Smooth muscle cell (in vitro differentiated cells): ENCODE measurements at regions not wholly inside any gene's neighbourhood (a gene's known extent, or its start where the extent isn't known, plus 50 kb on each side); places are given as distances from the start of the nearest gene placed in this dataset.

ENCODE experiments used
- DNase-seq: peaks from one replicate; lab custom pipeline; 2025; ENCODE audit not compliant: unreplicated experiment; lab: John Stamatoyannopoulos, UW
- H2AFZ ChIP-seq: fragments of 200-600 bp; sonication (generic); 2 replicates; pipeline ENCODE4 v1.6.0; 2016; ENCODE audit warnings: antibody characterized with exemption, low read depth, mild to moderate bottlenecking
- H3F3A ChIP-seq: fragments of 200-600 bp; sonication (generic); 2 replicates; pipeline ENCODE4 v1.6.0; 2017; ENCODE audit warnings: antibody characterized with exemption, low read depth
- H3K27ac ChIP-seq: fragments of 200-600 bp; sonication (generic); 2 replicates; pipeline ENCODE4 v1.5.1; 2016; ENCODE audit warnings: low read depth, mild to moderate bottlenecking
- H3K27me3 ChIP-seq: fragments of 200-600 bp; sonication (generic); 2 replicates; pipeline ENCODE4 v1.6.1; 2016; ENCODE audit warnings: low read depth, mild to moderate bottlenecking
- H3K36me3 ChIP-seq: fragments of 200-600 bp; sonication (generic); 2 replicates; pipeline ENCODE4 v1.5.1; 2016; ENCODE audit warnings: low read depth
- H3K4me1 ChIP-seq: fragments of 200-600 bp; sonication (generic); 2 replicates; pipeline ENCODE4 v1.5.1; 2016; ENCODE audit warnings: low read depth
- H3K4me2 ChIP-seq: fragments of 200-600 bp; sonication (generic); 2 replicates; pipeline ENCODE4 v1.6.0; 2016; ENCODE audit warnings: mild to moderate bottlenecking
- H3K4me3 ChIP-seq: fragments of 200-600 bp; sonication (generic); 2 replicates; pipeline ENCODE4 v1.5.1; 2016; ENCODE audit warnings: mild to moderate bottlenecking
- H3K79me2 ChIP-seq: fragments of 200-600 bp; sonication (generic); 2 replicates; pipeline ENCODE4 v1.6.0; 2016; ENCODE audit warnings: low read depth, mild to moderate bottlenecking
- H3K9ac ChIP-seq: fragments of 200-600 bp; sonication (generic); 2 replicates; pipeline ENCODE4 v1.6.0; 2016; ENCODE audit warnings: low read depth
- H3K9me3 ChIP-seq: fragments of 200-600 bp; sonication (generic); replicated peaks from 2 replicates; pipeline ENCODE4 v1.5.1; 2016; ENCODE audit warnings: low read depth
- H4K20me1 ChIP-seq: fragments of 200-600 bp; sonication (generic); 2 replicates; pipeline ENCODE4 v1.6.0; 2016; ENCODE audit warnings: low read depth
- CTCF ChIP-seq: fragments of 200-600 bp; sonication (generic); IDR thresholded peaks from 2 replicates; pipeline ENCODE4 v1.5.1; 2017; ENCODE audit warnings: borderline replicate concordance, mild to moderate bottlenecking, antibody characterized with exemption; ENCODE audit not compliant: insufficient read depth, poor library complexity, severe bottlenecking
- WGBS: methylation state at CpG from one replicate; pipeline ENCODE4 v1.1.7; 2016; ENCODE audit warnings: low lambda C conversion rate; 5-methylcytosine and 5-hydroxymethylcytosine counted together

GRCh38 chr2:217223222-217223930, 363.5 kb upstream of the TNP1 start:
- no peaks in the 10 kb centered on the region for H3K79me2 ChIP-seq
- H3K27me3 ChIP-seq: no peaks in the 10 kb centered on the region
- H4K20me1 ChIP-seq: no peaks in the 10 kb centered on the region
- H3K27ac ChIP-seq: peak overlapping the region; percentile 74
- no peak overlapping the region for H3K4me3 ChIP-seq
- no peaks in the 10 kb centered on the region for H3K4me1 ChIP-seq
- H2AFZ ChIP-seq: peak overlapping the region; percentile 3
- H3K9me3 ChIP-seq: no peaks in the 10 kb centered on the region
- H3K9ac ChIP-seq: peak overlapping the region; percentile 11
- no peaks in the 10 kb centered on the region for H3K36me3 ChIP-seq
- peak overlapping the region; percentile 40 for H3K4me2 ChIP-seq
- 46% methylated on average over 8 of the region's 8 CpGs for WGBS
- TF ChIP-seq CTCF: no peak
- no peak for DNase-seq
- no peaks in the 10 kb centered on the region for H3F3A ChIP-seq

DNA sequence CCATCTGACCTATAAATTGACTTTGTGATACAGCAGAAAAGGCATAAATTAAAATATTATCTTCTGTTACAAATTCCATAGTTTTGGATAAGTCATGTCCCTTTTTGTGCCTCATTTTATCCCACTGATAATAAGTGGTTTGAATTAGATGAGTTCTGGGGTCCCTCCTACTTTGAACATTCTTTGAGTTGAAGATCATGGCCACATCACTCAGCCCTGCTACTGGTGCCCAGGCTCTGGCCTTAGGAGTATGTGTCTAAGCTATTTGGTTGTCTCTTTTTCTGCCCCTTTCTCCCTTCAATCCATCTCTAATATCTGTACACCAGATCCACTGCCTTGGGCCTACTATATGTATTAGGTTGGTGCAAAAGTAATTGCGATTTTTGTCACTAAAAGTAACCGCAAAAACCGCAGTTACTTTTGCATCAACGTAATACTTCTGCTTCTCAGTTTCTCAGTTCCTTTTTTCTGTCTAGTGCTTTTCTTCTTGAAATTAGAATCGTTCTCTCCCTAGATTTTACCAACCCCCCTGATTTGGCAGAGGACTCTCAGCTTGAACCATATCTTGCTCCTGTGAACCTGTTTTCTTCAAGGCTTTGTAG, 362.5 kb upstream of the TNP1 start:
- WGBS: 96% methylated on average over 5 of the region's 5 CpGs
- H3K9ac ChIP-seq: no peak overlapping the region
- no peak for DNase-seq
- no peaks in the 10 kb centered on the region for H3K36me3 ChIP-seq
- H3K27me3 ChIP-seq: no peaks in the 10 kb centered on the region
- H3K79me2 ChIP-seq: no peaks in the 10 kb centered on the region
- no peak overlapping the region for H3K4me3 ChIP-seq
- no peaks in the 10 kb centered on the region for H3K4me1 ChIP-seq
- no peaks in the 10 kb centered on the region for H3F3A ChIP-seq
- H2AFZ ChIP-seq: no peak overlapping the region
- no peaks in the 10 kb centered on the region for H3K9me3 ChIP-seq
- no peak for TF ChIP-seq CTCF
- peak overlapping the region; percentile 74 for H3K27ac ChIP-seq
- H3K4me2 ChIP-seq: peak overlapping the region; percentile 40
- no peaks in the 10 kb centered on the region for H4K20me1 ChIP-seq

GRCh38 chr2:217220228-217221013, 360.6 kb upstream of the TNP1 start:
- Histone ChIP-seq H3K9me3 (no peaks in the 10 kb centered on the region), H4K20me1 (no peaks in the 10 kb centered on the region), H3K4me1 (no peaks in the 10 kb centered on the region), H3K36me3 (no peaks in the 10 kb centered on the region), H3K9ac (no peak overlapping the region), H3K27me3 (no peaks in the 10 kb centered on the region), H3K4me2 (no peak overlapping the region), H3K4me3 (no peak overlapping the region), H3F3A (no peaks in the 10 kb centered on the region), H3K79me2 (no peaks in the 10 kb centered on the region), H2AFZ (no peak overlapping the region), H3K27ac (no peak overlapping the region)
- no peak for TF ChIP-seq CTCF
- no peak for DNase-seq
- WGBS: 75% methylated on average over 5 of the region's 5 CpGs
